IgD-negative memory B cell (primary cell): ENCODE measurements at regions not wholly inside any gene's neighbourhood (a gene's known extent, or its start where the extent isn't known, plus 50 kb on each side); places are given as distances from the start of the nearest gene placed in this dataset.

Experiments used
- H3K27ac Mint-ChIP-seq, 3 donors: one replicate each; pipeline ENCODE4 v1.8.0; 2020 to 2022; ENCODE audit warnings: mild to moderate bottlenecking in 3 of 3, mixed read lengths in 3 of 3, moderate library complexity in 1 of 3
- H3K27me3 Mint-ChIP-seq: one replicate; pipeline ENCODE4 v1.8.0; 2021; ENCODE audit warnings: mixed read lengths
- H3K36me3 Mint-ChIP-seq: one replicate; pipeline ENCODE4 v1.8.0; 2020; ENCODE audit warnings: mild to moderate bottlenecking, mixed read lengths
- H3K4me1 Mint-ChIP-seq, 3 donors: one replicate each; pipeline ENCODE4 v1.8.0; 2020 to 2022; ENCODE audit warnings: mixed read lengths in 3 of 3, mild to moderate bottlenecking in 1 of 3
- H3K4me3 Mint-ChIP-seq, 4 donors: one replicate each; pipeline ENCODE4 v1.8.0; 2020 to 2022; ENCODE audit warnings: mild to moderate bottlenecking in 4 of 4, mixed read lengths in 4 of 4, moderate library complexity in 3 of 4
- H3K9me3 Mint-ChIP-seq, 3 donors: one replicate each; pipeline ENCODE4 v1.8.0; 2020 to 2021; ENCODE audit warnings: mixed read lengths in 3 of 3, mild to moderate bottlenecking in 1 of 3

DNA sequence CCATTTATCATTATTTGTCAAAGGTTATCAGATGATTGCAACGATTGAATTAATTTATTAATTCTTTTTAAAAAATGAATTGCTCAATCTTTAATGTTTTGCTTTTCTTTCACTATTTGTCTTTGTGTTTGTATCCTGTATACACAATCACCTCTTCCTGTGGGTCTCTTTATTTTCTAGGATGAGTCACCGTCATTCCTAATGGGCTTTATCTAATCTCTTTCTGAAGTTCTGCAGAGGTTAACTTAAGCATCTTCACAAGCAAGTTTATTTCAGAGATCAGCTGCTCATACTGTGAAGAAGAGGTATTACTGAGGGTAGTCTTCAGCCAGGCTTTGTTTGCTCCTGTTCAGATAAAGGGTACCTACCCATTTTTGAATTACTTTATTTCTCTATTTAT, 323.9 kb downstream of the NNT start:
- Mint-ChIP-seq H3K36me3 (no peaks in the 10 kb centered on the region), H3K4me1 (peaks cover 0 to 1% (median 0%) of the 10 kb centered on the region in 3 donors), H3K4me3 (no peak overlapping the region), H3K27ac (no peak overlapping the region), H3K9me3 (peaks cover 0 to 6% (median 5%) of the 10 kb centered on the region in 3 donors), H3K27me3 (no peaks in the 10 kb centered on the region)

DNA sequence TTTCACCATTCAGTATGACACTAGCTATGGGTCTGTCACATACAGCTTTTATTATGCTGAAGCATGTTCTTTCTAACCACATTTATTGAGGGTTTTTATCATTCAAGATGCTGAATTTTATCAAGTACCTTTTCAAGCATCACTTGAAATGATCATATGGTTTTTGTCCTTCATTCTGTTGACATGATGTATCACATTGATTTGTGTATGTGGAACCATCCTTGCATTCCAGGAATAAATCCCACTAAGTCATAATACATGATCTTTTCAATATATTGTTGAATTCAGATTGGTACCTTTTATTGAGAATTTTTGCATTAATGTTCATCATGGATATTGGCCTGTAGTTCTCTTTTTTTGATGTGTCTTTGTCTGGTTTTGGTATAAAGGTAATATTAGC, 317.4 kb downstream of the NNT start:
- Mint-ChIP-seq H3K27me3 (no peaks in the 10 kb centered on the region), H3K4me3 (no peak overlapping the region)

DNA sequence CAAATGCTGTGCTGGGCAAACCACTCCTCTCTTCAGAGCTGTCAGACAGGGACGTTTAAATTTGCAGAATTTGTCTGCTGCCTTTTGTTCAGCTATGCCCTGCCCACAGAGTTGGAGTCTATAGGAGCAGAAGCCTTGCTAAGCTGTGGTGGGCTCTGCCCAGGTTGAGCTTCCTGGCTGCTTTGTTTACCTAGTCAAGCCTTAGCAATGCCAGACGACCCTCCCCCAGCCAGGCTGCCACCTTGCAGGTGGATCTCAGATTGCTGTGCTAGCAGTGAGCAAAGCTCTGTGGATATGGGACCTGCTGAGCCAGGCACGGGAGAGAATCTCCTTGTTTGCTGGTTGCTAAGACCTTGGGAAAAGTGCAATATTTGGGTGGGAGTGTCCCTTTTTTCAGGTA, 314.9 kb downstream of the NNT start:
- Mint-ChIP-seq H3K4me1 (no peaks in the 10 kb centered on the region), H3K27ac (no peak overlapping the region), H3K4me3 (no peak overlapping the region), H3K27me3 (no peaks in the 10 kb centered on the region), H3K36me3 (no peaks in the 10 kb centered on the region), H3K9me3 (peaks cover 1 to 11% (median 3%) of the 10 kb centered on the region in 3 donors)

More for the DNA sequence above, 317.4 kb downstream of the NNT start:
- Mint-ChIP-seq H3K36me3 (no peaks in the 10 kb centered on the region), H3K27ac (no peak overlapping the region), H3K4me1 (no peaks in the 10 kb centered on the region), H3K9me3 (peaks cover 3 to 11% (median 3%) of the 10 kb centered on the region in 3 donors)

DNA sequence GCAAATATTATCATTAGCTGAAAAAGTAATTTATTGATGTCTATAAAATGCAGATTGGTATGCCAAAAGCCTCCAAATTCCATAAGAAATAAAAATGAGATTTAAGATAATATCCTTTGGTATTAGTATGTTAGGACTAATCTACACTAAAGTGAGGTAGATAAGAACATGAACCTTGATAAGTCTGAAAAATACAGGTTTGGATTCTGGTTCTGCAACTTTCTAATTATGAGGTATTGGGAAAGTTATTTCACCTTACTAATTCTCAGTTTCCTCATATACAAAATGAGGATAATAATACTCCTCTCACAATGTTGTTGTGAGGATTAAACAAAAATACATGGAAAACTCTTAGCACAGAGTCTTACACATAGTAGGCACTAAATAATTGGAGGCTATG, 300.1 kb downstream of the NNT start:
- no peaks in the 10 kb centered on the region for H3K27me3 Mint-ChIP-seq
- no peak overlapping the region for H3K4me3 Mint-ChIP-seq
- H3K36me3 Mint-ChIP-seq = no peaks in the 10 kb centered on the region

DNA sequence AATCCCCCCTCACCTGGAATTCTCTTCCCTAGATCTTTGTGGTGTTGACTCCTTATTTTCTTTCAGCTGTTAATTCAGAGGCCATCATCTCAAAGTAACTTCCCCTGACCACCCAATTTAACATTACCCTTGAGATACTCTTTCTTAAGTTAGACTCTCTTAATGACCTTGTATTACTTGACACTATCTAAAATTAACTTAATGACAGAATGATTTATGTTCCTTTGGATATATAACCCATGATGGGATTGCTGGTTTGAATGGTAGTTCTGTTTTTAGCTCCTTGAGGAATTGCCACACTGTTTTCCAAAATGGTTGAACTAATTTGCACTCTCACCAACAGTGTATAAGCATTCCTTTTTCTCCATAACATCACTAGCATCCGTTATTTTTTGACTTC, 298.0 kb downstream of the NNT start:
- Mint-ChIP-seq H3K36me3 (no peaks in the 10 kb centered on the region), H3K27me3 (no peaks in the 10 kb centered on the region), H3K9me3 (peaks cover 2 to 13% (median 3%) of the 10 kb centered on the region in 3 donors), H3K4me3 (no peak overlapping the region), H3K4me1 (peaks cover 0 to 2% (median 0%) of the 10 kb centered on the region in 3 donors), H3K27ac (no peak overlapping the region)

More for the DNA sequence above, 300.1 kb downstream of the NNT start:
- H3K4me1 Mint-ChIP-seq = peaks cover 0 to 2% (median 0%) of the 10 kb centered on the region in 3 donors
- peaks cover 2 to 18% (median 3%) of the 10 kb centered on the region in 3 donors for H3K9me3 Mint-ChIP-seq
- H3K27ac Mint-ChIP-seq = no peak overlapping the region

DNA sequence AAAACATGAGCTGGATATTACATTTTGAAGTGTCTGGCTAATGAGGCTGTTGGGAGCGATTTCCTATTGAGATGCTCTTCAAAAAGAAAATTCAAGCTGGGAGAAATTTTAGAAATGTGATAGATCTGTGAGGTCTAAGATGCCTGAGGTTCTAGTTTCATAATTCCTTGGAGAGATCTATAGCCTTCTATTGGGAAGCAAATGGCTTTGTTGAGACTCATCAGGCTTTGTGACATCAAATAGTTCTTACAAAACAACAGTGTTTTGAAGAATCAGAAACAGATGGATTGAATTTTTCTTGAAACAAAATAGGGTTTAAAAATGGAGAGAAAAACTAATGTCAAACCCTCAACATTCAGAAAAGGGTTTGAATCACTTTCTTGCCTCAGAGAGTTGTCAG, 292.9 kb downstream of the NNT start:
- H3K4me1 Mint-ChIP-seq = no peaks in the 10 kb centered on the region
- no peak overlapping the region for H3K27ac Mint-ChIP-seq
- peaks cover 0 to 12% (median 1%) of the 10 kb centered on the region in 3 donors for H3K9me3 Mint-ChIP-seq
- no peaks in the 10 kb centered on the region for H3K27me3 Mint-ChIP-seq
- no peak overlapping the region for H3K4me3 Mint-ChIP-seq
- no peaks in the 10 kb centered on the region for H3K36me3 Mint-ChIP-seq

DNA sequence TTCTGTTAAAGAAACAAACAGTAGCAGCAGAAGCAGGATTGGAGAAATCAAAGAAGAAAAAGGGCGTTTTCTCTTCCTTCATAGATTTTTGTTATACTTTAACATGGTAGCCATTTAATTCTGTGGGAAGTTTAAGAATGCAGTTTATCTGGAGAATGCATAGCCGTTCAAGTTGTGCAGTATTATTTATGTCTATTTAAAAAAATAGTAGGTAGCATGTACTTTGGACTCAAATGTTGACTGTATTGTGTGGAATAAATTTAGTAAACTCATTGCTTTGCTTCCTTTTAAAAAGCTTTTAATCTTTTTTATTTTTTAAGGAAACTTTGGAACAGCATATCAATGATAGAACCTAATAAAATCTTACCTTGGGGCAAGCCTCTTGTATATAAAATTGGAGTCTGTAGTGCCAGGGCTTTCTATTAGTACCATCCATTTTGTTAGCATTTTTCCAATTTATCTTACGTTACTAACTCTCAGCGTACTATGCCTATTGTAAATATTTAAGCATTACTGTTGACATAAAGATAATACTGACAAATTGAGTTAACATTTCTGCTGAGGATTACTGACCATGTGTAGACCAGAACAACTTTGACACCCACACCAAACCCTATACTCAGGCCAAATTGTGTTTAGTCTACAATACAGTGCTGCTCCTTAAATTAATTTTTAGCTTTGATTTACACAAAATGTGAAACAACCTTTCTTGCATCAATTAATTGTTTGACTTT, 291.1 kb downstream of the NNT start:
- no peaks in the 10 kb centered on the region for H3K36me3 Mint-ChIP-seq
- H3K4me1 Mint-ChIP-seq = no peaks in the 10 kb centered on the region
- no peaks in the 10 kb centered on the region for H3K27me3 Mint-ChIP-seq
- H3K27ac Mint-ChIP-seq = no peak overlapping the region
- H3K4me3 Mint-ChIP-seq = no peak overlapping the region
- peaks cover 0 to 5% (median 2%) of the 10 kb centered on the region in 3 donors for H3K9me3 Mint-ChIP-seq

DNA sequence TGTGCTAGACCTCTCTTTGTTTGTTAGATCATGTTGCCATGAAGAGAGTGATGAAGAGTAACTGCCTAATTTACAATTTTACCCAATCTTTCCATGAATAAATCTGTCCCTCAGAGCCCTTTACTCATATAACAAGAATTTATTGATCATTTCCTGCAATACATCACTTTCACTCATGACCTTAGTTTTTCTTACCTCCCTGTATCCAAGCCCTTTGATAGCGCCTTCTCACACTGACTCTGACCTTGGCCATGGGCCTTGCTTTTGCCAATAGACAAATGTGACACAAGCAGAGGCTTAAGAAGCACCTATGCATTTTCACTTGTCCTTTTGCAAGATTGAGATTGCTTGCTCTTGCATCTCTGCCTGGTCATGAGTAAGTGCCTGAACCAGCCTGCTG, 288.1 kb downstream of the NNT start:
- H3K27me3 Mint-ChIP-seq = no peaks in the 10 kb centered on the region
- peaks cover 2 to 7% (median 2%) of the 10 kb centered on the region in 3 donors for H3K9me3 Mint-ChIP-seq
- H3K4me3 Mint-ChIP-seq = no peak overlapping the region
- no peak overlapping the region for H3K27ac Mint-ChIP-seq
- H3K36me3 Mint-ChIP-seq = no peaks in the 10 kb centered on the region
- H3K4me1 Mint-ChIP-seq = no peaks in the 10 kb centered on the region

DNA sequence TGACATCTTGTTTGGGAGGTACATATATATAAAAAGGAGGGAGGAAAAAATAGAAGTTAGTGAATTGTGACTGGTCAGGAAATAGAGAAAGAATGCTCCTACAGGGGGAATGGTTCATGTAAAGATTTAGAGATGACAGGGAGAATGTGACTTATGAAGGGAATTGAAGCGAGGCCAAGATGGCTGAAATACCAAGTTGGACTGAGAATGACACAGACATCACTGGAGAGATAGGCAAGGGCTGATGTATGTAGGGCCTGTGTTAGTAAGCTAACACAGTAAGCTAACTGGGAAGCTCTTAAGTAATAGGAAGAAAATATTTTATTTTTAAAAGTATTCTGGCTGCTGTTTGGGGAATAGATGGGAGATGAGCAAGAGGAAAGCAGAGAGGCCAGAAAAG, 286.3 kb downstream of the NNT start:
- Mint-ChIP-seq H3K9me3 (peaks cover 2 to 7% (median 2%) of the 10 kb centered on the region in 3 donors), H3K4me1 (no peaks in the 10 kb centered on the region), H3K27ac (no peak overlapping the region), H3K36me3 (no peaks in the 10 kb centered on the region), H3K4me3 (no peak overlapping the region), H3K27me3 (no peaks in the 10 kb centered on the region)

DNA sequence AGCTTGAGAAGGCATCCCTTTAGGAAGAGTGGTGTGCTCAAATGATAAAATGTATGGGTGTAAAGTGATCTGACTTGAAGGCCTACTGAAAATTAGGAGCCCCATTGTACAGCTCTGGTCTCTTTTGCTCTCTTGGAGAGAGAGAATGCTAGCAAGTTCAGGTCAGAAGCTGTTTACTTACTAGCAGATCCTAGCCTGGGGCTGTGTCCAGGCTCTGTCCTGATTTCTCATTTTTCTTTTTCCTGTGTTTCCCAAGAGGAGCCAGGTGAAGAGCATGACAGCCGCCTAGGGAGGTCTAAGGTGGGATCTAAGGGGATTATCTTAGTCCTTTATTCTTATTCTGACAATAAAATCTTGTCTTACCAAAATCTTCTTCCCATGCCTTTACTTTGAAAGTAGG, 272.8 kb downstream of the NNT start:
- Mint-ChIP-seq H3K27ac (no peak overlapping the region), H3K9me3 (no peaks in the 10 kb centered on the region), H3K4me3 (no peak overlapping the region), H3K36me3 (no peaks in the 10 kb centered on the region), H3K27me3 (no peaks in the 10 kb centered on the region), H3K4me1 (no peaks in the 10 kb centered on the region)

DNA sequence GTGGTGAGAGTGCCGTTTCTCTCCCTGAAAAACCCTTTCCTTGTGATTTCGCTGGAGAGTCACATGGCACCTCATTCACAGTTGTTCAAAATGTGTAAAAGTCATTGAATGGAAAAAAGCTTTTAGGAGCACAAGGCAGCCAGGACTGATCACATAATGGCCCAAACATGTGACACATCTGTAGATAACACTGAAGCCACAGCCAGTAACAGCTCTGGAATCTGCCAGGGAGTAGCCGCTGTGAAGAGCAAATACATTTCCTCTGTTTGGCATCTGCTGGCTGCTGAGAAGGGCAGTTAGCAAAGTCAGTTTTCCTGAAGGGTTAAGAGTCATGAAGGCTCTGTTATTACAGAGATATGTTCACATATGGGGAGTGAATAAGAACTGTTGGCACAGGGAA, 271.8 kb downstream of the NNT start:
- no peaks in the 10 kb centered on the region for H3K4me1 Mint-ChIP-seq
- no peak overlapping the region for H3K4me3 Mint-ChIP-seq
- H3K27ac Mint-ChIP-seq = no peak overlapping the region
- H3K9me3 Mint-ChIP-seq = no peaks in the 10 kb centered on the region
- H3K36me3 Mint-ChIP-seq = no peaks in the 10 kb centered on the region
- H3K27me3 Mint-ChIP-seq = no peaks in the 10 kb centered on the region

DNA sequence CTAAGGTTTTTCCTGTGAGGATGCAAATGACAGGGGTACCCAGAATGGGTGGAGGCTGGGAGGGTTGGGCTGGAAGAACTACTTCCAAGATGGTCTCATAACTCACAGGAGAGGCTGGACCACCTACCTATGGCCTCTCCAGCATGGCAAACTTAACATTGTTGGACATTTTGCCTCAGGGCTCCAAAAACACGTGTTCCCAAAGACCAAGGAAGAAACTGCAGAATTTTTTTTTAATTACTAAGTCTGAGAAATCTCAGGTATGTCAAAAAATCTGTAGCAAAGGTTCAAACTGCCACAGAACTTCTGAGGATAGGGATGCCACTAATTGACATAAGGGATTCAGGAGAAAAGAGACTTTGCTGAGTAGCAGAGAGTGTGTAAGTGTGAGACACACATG, 270.8 kb downstream of the NNT start:
- Mint-ChIP-seq H3K9me3 (no peaks in the 10 kb centered on the region), H3K27ac (no peak overlapping the region), H3K36me3 (no peaks in the 10 kb centered on the region), H3K4me1 (no peaks in the 10 kb centered on the region), H3K27me3 (no peaks in the 10 kb centered on the region), H3K4me3 (no peak overlapping the region)

DNA sequence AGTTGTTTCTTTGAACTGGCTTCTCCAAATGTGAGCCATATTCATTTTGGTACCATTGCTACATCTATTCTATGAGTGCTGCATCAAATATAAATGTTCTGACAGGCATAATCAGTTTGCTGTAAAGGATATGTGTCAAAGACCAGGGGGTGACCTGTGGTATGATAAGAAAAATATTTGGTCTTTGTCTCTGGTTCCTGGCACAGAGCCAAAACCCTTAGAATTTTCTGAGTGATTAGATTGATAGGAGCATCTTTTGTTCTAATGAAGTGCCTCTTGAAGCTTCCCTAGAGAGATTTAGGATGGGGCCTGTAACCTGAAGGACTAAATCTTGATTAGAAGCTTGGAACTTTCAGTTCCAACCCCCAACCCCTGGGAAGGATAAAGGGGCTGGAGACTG, 256.3 kb downstream of the NNT start:
- H3K27me3 Mint-ChIP-seq = no peaks in the 10 kb centered on the region
- peaks cover 0 to 3% (median 2%) of the 10 kb centered on the region in 3 donors for H3K9me3 Mint-ChIP-seq

DNA sequence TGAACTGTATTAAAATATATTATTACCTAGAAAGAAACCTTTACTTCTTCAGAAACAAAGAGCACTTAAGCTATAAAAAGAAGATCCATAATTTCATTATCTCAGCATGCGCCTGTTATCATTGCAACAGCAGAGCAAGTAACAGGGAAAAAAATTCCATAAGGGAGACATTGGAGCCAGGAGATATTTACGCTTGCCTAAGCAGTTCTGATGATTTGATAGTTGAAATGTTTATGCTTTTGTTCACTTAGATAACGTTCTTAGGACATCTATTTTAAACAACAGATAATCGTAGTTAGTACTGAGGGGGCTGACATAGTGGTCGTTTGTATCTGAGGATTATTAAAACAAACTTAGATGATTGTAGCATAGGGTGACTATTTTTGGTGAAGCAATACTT, 252.5 kb downstream of the NNT start:
- H3K27ac Mint-ChIP-seq = no peak overlapping the region
- no peak overlapping the region for H3K4me3 Mint-ChIP-seq
- H3K9me3 Mint-ChIP-seq = peaks cover 0 to 3% (median 2%) of the 10 kb centered on the region in 3 donors
- H3K36me3 Mint-ChIP-seq = no peaks in the 10 kb centered on the region
- H3K4me1 Mint-ChIP-seq = no peaks in the 10 kb centered on the region
- no peaks in the 10 kb centered on the region for H3K27me3 Mint-ChIP-seq

More for the DNA sequence above, 256.3 kb downstream of the NNT start:
- H3K27ac Mint-ChIP-seq = no peak overlapping the region
- no peaks in the 10 kb centered on the region for H3K36me3 Mint-ChIP-seq
- no peak overlapping the region for H3K4me3 Mint-ChIP-seq
- no peaks in the 10 kb centered on the region for H3K4me1 Mint-ChIP-seq

DNA sequence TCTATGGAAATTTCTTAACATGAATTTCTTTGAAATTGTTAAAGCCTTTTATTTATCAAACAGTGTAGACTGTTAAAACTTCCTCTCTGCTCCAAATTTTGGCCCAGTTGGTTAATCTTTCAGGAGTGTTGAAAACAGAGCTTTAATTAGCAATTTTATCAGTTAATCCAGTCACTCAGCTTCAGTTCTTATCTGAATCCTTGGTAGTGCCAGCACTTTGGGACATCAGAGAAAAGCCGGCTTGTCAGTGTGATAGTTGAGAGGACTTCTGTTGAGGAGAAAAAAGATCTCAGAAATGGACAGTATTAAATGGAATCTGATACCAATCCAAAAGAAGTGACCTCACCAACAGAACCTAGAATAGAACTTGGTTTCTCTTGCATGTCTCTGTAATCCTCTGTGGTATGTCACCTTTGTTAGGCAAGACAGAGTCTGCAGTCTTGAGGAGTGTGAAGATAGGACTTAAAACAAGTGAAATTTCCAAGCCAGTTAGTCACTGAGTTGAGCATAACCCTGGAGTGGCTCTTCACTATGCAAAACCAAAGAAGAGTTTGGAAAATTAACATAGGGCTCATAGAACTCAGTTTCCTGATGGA, 251.8 kb downstream of the NNT start:
- Mint-ChIP-seq H3K4me1 (no peaks in the 10 kb centered on the region), H3K9me3 (peaks cover 0 to 6% (median 4%) of the 10 kb centered on the region in 3 donors), H3K4me3 (no peak overlapping the region), H3K36me3 (no peaks in the 10 kb centered on the region), H3K27ac (no peak overlapping the region), H3K27me3 (no peaks in the 10 kb centered on the region)

DNA sequence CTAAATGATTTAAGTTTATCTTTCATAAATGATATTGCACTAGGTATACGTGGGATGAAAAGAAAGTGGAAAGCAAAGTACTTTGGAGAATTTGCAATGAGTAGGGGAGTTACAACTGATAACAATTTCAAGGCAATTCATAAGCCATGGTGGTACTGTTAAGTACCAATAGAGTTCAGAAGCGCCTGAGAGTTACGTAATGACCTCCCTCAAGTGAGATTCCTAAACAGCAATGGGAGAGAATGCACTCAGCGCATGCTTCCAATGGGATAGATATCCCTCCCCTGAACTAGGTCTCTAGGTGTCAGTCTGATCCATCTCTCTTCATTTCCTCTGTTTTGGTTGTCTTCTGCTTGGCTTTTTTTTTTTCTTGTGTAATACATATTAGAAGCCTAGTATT, 249.3 kb downstream of the NNT start:
- no peak overlapping the region for H3K27ac Mint-ChIP-seq
- H3K27me3 Mint-ChIP-seq = no peaks in the 10 kb centered on the region
- no peaks in the 10 kb centered on the region for H3K4me1 Mint-ChIP-seq
- H3K36me3 Mint-ChIP-seq = no peaks in the 10 kb centered on the region
- H3K4me3 Mint-ChIP-seq = no peak overlapping the region
- peaks cover 0 to 12% (median 4%) of the 10 kb centered on the region in 3 donors for H3K9me3 Mint-ChIP-seq
